ENCODE measurements at regions not wholly inside any gene's neighbourhood (a gene's known extent, or its start where the extent isn't known, plus 50 kb on each side); places are given as distances from the start of the nearest gene placed in this dataset.

- Mint-ChIP-seq H3K27ac (no peak overlapping the region), H3K27me3 (ENCODE audit: insufficient read depth, low read depth, poor library complexity) (no peaks in the 10 kb centered on the region), H3K36me3 (ENCODE audit: low read depth) (peaks cover 8% of the 10 kb centered on the region; the same call in 2 of the 3 replicates), H3K4me3 (no peak overlapping the region), H3K4me1 (no peaks in the 10 kb centered on the region), H3K9me3 (peaks cover 9% of the 10 kb centered on the region)
- H4K20me1 ChIP-seq (replicated peaks; ENCODE audit: insufficient read depth): no peaks in the 10 kb centered on the region
- no peaks in the 10 kb centered on the region for H3K79me2 ChIP-seq (replicated peaks; ENCODE audit: insufficient read depth)
- DNase-seq (ENCODE audit: low spot score): no peak
- H3K27ac ChIP-seq (ENCODE audit: low read depth): no peak overlapping the region
- H3F3A ChIP-seq (replicated peaks; ENCODE audit: low read depth): no peaks in the 10 kb centered on the region
- H3K9me2 ChIP-seq (ENCODE audit: insufficient read depth): no peaks in the 10 kb centered on the region
- ATAC-seq: no peak
- no peak for TF ChIP-seq CREB1 (CRISPR knock-in tag; IDR thresholded peaks at IDR 0.05; ENCODE audit: low read depth)
- TF ChIP-seq ETS1 (IDR thresholded peaks at IDR 0.05): no peak
- no peak for TF ChIP-seq REST (IDR thresholded peaks at IDR 0.05; ENCODE audit: unreplicated experiment)
- TF ChIP-seq JUNB (IDR thresholded peaks at IDR 0.05; ENCODE audit: unreplicated experiment): no peak
- no peak for TF ChIP-seq NANOG (IDR thresholded peaks at IDR 0.05; ENCODE audit: borderline replicate concordance)
- TF ChIP-seq EZH2phosphoT487 (IDR thresholded peaks at IDR 0.05; ENCODE audit: unreplicated experiment): no peak
- no peak for TF ChIP-seq POLR2AphosphoS5 (IDR thresholded peaks at IDR 0.05; ENCODE audit: low read depth)
- TF ChIP-seq ZNF331 (CRISPR knock-in tag; IDR thresholded peaks at IDR 0.05; ENCODE audit: low read depth): no peak
- TF ChIP-seq EZH2 (IDR thresholded peaks at IDR 0.05; ENCODE audit: low read depth, unreplicated experiment): no peak
- TF ChIP-seq CTCF (conservative IDR thresholded peaks at IDR 0.05; ENCODE audit: low read depth in 2 of 2): no peak
- TF ChIP-seq STAT1 (IDR thresholded peaks at IDR 0.05; ENCODE audit: unreplicated experiment): no peak
- TF ChIP-seq ZNF114 (CRISPR knock-in tag; IDR thresholded peaks at IDR 0.05): no peak
- no peak for TF ChIP-seq ZNF462 (CRISPR knock-in tag; IDR thresholded peaks at IDR 0.05)
- no peaks in the 10 kb centered on the region for H3K27me3 ChIP-seq (ENCODE audit: insufficient read depth)
- H3K36me3 ChIP-seq (ENCODE audit: insufficient read depth): no peaks in the 10 kb centered on the region
- H3K4me2 ChIP-seq: no peak overlapping the region
- H3K4me3 ChIP-seq: no peak overlapping the region
- H3K4me1 ChIP-seq (ENCODE audit: insufficient read depth): no peaks in the 10 kb centered on the region
- no peak overlapping the region for H2AFZ ChIP-seq
These were observed 341.1 kb downstream of the FSCB start for GRCh38 chr14:44165936-44166335.

Measured in GM23338 (cell line).